ENCODE measurements at regions not wholly inside any gene's neighbourhood (a gene's known extent, or its start where the extent isn't known, plus 50 kb on each side); places are given as distances from the start of the nearest gene placed in this dataset.

DNA sequence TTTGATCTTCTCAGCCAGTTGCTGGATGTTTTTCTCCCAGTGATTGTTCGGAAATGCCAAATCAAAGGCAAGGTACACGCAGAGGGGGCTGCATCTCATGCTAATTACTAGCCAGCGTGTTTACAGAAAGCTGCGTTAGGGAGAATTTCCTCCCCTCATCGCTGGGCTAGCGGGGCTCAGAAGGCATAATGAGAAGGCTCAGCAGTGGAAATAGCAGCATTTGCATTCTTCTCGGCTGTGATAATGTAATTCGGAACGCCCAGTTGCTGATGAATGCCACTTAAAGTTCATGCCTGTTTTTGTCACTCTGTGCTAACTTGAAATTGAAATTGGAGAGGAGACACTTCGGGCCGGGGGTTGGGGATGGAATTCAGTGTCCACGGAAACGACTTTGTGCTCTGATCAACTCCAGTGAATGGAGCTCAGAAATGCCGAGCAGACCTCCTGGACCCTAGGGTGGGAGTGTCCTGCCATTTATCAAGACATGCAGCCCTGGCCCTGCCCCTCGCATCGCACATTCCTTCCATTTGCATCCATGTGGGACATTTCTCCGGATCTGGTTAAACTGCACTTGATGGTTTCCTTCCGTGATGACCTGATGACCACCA, 313.4 kb upstream of the C1orf174 start:
- no peak for ATAC-seq

DNA sequence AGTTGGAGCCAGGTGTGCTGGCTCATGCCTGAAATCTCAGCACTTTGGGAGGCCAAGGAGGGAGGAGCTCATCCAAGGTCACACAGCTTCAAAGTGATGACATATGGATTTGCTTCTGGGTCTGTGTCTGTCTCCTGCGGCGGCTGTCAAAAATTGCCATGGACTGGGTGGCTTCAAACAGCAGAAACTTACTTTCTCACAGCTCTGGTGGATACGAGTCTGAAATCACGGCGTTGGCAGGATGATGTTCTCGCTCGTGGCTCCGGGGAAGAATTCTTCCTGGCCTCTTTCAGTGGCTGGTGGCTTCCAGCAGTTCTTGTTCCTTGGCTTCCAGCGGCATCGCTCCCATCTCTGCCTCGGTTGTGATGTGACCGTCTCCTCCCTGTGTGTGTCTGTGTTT, 314.8 kb upstream of the C1orf174 start:
- H3K27ac ChIP-seq = no peak overlapping the region
- peaks cover 0 to 11% (median 0%) of the 10 kb centered on the region in 3 donors for H3K9me3 ChIP-seq
- no peaks in the 10 kb centered on the region for H3K36me3 ChIP-seq
- ATAC-seq = no peak
- no peak overlapping the region for H3K4me3 ChIP-seq
- H3K4me1 ChIP-seq = no peaks in the 10 kb centered on the region
- WGBS, 2 donors (ENCODE audit: low coverage in 1 of 2) = 81 to 85% methylated on average over 7 to 8 of the region's 12 CpGs
- TF ChIP-seq POLR2A (IDR thresholded peaks at IDR 0.05) (no peak), EP300 (IDR thresholded peaks at IDR 0.05) (no peak), POLR2AphosphoS5 (IDR thresholded peaks at IDR 0.05) (no peak)
- H3K27me3 ChIP-seq = peaks cover 82% of the 10 kb centered on the region

More for the DNA sequence above, 313.4 kb upstream of the C1orf174 start:
- 39 to 46% methylated on average over 11 to 12 of the region's 18 CpGs for WGBS, 2 donors (ENCODE audit: low coverage in 1 of 2)
- Histone ChIP-seq H3K4me1 (no peaks in the 10 kb centered on the region), H3K4me3 (no peak overlapping the region), H3K9me3 (peaks cover 0 to 9% (median 0%) of the 10 kb centered on the region in 3 donors), H3K36me3 (no peaks in the 10 kb centered on the region), H3K27me3 (peaks cover 81% of the 10 kb centered on the region), H3K27ac (no peak overlapping the region)
- TF ChIP-seq POLR2A (IDR thresholded peaks at IDR 0.05) (no peak), EP300 (IDR thresholded peaks at IDR 0.05) (no peak), POLR2AphosphoS5 (IDR thresholded peaks at IDR 0.05) (no peak)
- TF ChIP-seq, protein P1, sequence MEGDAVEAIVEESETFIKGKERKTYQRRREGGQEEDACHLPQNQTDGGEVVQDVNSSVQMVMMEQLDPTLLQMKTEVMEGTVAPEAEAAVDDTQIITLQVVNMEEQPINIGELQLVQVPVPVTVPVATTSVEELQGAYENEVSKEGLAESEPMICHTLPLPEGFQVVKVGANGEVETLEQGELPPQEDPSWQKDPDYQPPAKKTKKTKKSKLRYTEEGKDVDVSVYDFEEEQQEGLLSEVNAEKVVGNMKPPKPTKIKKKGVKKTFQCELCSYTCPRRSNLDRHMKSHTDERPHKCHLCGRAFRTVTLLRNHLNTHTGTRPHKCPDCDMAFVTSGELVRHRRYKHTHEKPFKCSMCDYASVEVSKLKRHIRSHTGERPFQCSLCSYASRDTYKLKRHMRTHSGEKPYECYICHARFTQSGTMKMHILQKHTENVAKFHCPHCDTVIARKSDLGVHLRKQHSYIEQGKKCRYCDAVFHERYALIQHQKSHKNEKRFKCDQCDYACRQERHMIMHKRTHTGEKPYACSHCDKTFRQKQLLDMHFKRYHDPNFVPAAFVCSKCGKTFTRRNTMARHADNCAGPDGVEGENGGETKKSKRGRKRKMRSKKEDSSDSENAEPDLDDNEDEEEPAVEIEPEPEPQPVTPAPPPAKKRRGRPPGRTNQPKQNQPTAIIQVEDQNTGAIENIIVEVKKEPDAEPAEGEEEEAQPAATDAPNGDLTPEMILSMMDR (IDR thresholded peaks at IDR 0.05) = no peak

DNA sequence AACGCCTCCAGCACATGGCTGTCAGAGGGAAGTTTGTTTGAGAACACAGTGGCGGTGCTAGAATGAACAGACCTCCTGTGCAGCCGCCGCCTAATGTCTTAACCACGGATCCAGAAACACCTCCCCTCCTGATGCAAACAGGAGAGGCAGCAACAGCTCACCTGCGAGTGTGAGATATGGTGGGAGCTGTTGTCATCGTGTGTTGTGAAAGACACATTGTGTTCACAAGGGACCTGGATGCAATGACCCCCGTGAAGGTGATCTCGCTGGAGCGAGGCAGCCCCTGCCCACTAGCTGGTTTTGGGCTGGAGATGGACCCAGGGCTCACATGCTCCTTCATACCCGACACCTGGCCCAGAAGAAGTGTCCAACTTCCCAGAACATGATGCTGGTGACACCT, 315.3 kb upstream of the C1orf174 start:
- Histone ChIP-seq H3K27ac (no peak overlapping the region), H3K4me1 (no peaks in the 10 kb centered on the region), H3K9me3 (peaks cover 0 to 11% (median 0%) of the 10 kb centered on the region in 3 donors), H3K36me3 (no peaks in the 10 kb centered on the region), H3K27me3 (peaks cover 82% of the 10 kb centered on the region), H3K4me3 (no peak overlapping the region)
- ATAC-seq = no peak
- TF ChIP-seq POLR2AphosphoS5 (IDR thresholded peaks at IDR 0.05) (no peak), EP300 (IDR thresholded peaks at IDR 0.05) (no peak), POLR2A (IDR thresholded peaks at IDR 0.05) (no peak)
- TF ChIP-seq, protein P1 (IDR thresholded peaks at IDR 0.05) = no peak
- 57 to 80% methylated on average over 1 to 3 of the region's 11 CpGs for WGBS, 2 donors (ENCODE audit: low coverage in 1 of 2)

DNA sequence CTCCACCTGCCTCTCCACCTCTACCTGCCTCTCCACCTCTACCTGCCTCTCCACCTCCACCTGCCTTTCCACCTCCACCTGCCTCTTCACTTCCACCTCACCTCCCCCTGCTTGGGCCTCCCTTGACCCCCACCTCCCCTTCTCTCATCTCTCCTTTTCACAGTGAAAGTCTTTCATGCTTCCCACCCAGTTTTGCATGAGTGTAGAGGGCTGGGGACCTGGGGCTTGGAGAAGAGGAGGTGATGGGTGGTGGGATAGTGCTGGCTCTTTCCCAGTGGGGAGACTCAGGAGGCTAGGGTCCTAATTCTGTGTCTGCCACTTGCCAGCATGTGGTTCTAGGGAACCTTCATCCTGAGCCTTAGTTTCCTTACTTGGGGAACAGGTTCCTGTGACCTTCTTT, 316.2 kb upstream of the C1orf174 start:
- ATAC-seq = no peak
- Histone ChIP-seq H3K4me3 (no peak overlapping the region), H3K4me1 (no peaks in the 10 kb centered on the region), H3K36me3 (no peaks in the 10 kb centered on the region), H3K9me3 (peaks cover 0 to 11% (median 0%) of the 10 kb centered on the region in 3 donors), H3K27ac (no peak overlapping the region), H3K27me3 (peaks cover 86% of the 10 kb centered on the region)
- TF ChIP-seq, protein P1 (IDR thresholded peaks at IDR 0.05) = no peak
- TF ChIP-seq POLR2A (IDR thresholded peaks at IDR 0.05) (no peak), EP300 (IDR thresholded peaks at IDR 0.05) (no peak), POLR2AphosphoS5 (IDR thresholded peaks at IDR 0.05) (no peak)

DNA sequence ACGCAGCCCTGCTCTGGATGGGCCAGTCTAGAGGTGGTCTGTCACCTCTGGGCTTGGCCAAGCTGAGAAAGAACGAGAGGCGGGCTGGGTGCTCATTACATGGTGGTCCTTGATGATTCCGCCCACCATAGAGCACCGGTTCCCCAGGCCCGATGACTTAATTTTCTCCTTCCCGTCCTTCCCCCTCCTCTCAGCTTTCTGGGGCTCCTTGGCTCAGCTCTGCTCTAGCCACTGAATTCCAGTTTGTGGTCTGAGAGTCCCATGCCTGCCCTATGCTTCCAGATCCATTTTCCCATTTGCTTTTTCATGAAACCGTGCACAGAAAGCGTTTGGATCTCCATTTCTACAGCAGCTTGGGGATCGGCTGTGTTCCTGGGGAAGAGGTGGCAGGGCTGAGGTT, 318.5 kb upstream of the C1orf174 start:
- H3K27ac ChIP-seq = no peak overlapping the region
- TF ChIP-seq POLR2AphosphoS5 (IDR thresholded peaks at IDR 0.05) (no peak), POLR2A (IDR thresholded peaks at IDR 0.05) (no peak), EP300 (IDR thresholded peaks at IDR 0.05) (no peak)
- TF ChIP-seq, protein P1 (IDR thresholded peaks at IDR 0.05) = no peak
- peaks cover 74% of the 10 kb centered on the region for H3K27me3 ChIP-seq
- peaks cover 0 to 11% (median 0%) of the 10 kb centered on the region in 3 donors for H3K9me3 ChIP-seq
- no peaks in the 10 kb centered on the region for H3K36me3 ChIP-seq
- H3K4me3 ChIP-seq = no peak overlapping the region
- 71 to 84% methylated on average over 4 to 6 of the region's 10 CpGs for WGBS, 2 donors (ENCODE audit: low coverage in 1 of 2)
- no peaks in the 10 kb centered on the region for H3K4me1 ChIP-seq
- ATAC-seq = no peak
